ENCODE measurements at regions not wholly inside any gene's neighbourhood (a gene's known extent, or its start where the extent isn't known, plus 50 kb on each side); places are given as distances from the start of the nearest gene placed in this dataset.

DNA sequence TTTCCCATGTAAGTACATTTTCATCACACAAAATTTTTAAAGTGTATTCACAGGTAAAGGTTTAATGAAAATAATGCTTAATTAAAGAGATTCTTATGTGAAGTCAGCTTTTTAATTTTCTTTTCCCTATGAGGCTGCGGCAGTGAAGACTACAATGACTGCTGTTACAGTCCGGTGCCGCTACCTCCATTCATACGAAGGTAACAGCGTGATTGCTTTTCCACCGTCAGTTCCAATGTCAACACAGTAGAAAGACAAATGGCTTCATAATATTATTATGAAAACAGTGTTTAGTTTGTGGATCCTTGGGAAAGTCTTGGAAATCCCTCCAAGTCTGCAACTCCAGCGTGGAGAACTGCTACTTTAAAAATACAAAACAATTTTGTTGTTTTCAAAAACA is 254.9 kb upstream of the NRIP1 start:
- no peak for DNase-seq (ENCODE audit: low read depth)
- TF ChIP-seq, protein P1, sequence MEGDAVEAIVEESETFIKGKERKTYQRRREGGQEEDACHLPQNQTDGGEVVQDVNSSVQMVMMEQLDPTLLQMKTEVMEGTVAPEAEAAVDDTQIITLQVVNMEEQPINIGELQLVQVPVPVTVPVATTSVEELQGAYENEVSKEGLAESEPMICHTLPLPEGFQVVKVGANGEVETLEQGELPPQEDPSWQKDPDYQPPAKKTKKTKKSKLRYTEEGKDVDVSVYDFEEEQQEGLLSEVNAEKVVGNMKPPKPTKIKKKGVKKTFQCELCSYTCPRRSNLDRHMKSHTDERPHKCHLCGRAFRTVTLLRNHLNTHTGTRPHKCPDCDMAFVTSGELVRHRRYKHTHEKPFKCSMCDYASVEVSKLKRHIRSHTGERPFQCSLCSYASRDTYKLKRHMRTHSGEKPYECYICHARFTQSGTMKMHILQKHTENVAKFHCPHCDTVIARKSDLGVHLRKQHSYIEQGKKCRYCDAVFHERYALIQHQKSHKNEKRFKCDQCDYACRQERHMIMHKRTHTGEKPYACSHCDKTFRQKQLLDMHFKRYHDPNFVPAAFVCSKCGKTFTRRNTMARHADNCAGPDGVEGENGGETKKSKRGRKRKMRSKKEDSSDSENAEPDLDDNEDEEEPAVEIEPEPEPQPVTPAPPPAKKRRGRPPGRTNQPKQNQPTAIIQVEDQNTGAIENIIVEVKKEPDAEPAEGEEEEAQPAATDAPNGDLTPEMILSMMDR (IDR thresholded peaks at IDR 0.05; ENCODE audit: insufficient read depth, low read depth, low read length, missing control alignments): no peak
- no peak overlapping the region for H3K4me3 ChIP-seq (ENCODE audit: low read depth, low read length)

DNA sequence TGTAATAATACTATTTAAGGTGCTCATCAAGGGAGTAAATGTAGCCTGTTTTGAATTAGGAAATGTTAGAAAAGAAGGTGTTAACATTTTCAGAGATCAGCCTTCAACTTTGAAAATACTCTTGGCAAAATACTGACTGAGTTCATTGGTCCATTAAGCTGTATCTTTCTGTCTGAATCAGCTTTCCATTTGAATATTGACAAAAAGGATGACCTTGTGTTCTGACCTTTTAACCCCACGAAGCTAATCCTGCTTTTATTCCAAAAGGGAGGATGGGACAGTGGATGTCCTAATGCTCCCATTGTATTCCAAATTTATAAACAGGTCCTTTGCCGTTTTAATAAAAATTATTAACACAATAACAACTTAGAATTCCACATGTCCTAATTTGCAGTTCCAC is 259.7 kb upstream of the NRIP1 start:
- TF ChIP-seq, protein P1 (IDR thresholded peaks at IDR 0.05; ENCODE audit: insufficient read depth, low read depth, low read length, missing control alignments): no peak
- no peak overlapping the region for H3K4me3 ChIP-seq (ENCODE audit: low read depth, low read length)
- no peak for DNase-seq (ENCODE audit: low read depth)

- TF ChIP-seq, protein P1 (IDR thresholded peaks at IDR 0.05; ENCODE audit: insufficient read depth, low read depth, low read length, missing control alignments): no peak
- no peak for DNase-seq (ENCODE audit: low read depth)
- H3K4me3 ChIP-seq (ENCODE audit: low read depth, low read length): no peak overlapping the region
Observed at GRCh38 chr21:15326032-15326867, 261.4 kb upstream of the NRIP1 start.

GRCh38 chr21:15327637-15328265 is 263.0 kb upstream of the NRIP1 start:
- no peak overlapping the region for H3K4me3 ChIP-seq (ENCODE audit: low read depth, low read length)
- TF ChIP-seq, protein P1 (IDR thresholded peaks at IDR 0.05; ENCODE audit: insufficient read depth, low read depth, low read length, missing control alignments): no peak
- no peak for DNase-seq (ENCODE audit: low read depth)

GRCh38 chr21:15329191-15329590 is 264.4 kb upstream of the NRIP1 start:
- no peak overlapping the region for H3K4me3 ChIP-seq (ENCODE audit: low read depth, low read length)
- no peak for DNase-seq (ENCODE audit: low read depth)
- TF ChIP-seq, protein P1 (IDR thresholded peaks at IDR 0.05; ENCODE audit: insufficient read depth, low read depth, low read length, missing control alignments): no peak

DNA sequence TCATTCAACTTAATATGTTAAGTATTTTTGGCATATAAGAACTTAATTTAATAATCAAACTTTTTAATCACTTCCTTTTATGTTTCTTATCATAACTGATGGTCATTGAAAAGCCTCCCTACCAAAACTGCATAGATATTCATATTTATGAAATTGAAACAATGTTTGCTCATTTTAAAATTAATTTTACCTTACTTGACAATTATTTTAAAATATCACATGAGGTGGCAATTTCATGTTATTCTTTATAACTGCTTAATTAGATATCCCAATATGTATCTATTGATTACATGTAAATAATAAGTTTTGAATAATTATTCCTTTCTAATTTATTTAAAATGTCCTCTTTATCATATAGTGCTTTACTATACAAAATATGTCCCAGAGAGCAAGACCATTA is 266.1 kb upstream of the NRIP1 start:
- TF ChIP-seq, protein P1 (IDR thresholded peaks at IDR 0.05; ENCODE audit: insufficient read depth, low read depth, low read length, missing control alignments): no peak
- no peak overlapping the region for H3K4me3 ChIP-seq (ENCODE audit: low read depth, low read length)
- no peak for DNase-seq (ENCODE audit: low read depth)

Measured in GM12865 (cell line).